ENCODE measurements at regions not wholly inside any gene's neighbourhood (a gene's known extent, or its start where the extent isn't known, plus 50 kb on each side); places are given as distances from the start of the nearest gene placed in this dataset.

DNA sequence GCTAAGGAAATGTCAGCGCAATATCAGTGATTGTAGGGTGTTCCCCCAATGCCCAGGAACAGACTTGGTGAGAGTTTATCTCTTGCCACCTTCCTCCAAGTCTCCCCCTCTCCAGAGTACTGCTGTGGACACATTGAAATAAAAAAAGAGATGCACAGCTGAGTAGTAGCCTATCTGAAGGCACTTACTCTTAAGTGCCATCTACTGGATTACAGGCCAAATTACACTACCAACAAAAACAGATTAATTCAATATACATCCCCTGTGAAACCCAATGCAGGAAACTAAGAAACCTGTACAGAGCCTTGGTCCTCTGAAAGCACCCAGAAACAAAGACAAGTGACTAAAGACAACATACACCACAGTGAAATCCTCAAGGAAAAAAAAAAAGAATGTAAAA lies 460.3 kb downstream of the ZIC3 start:
- DNase-seq (ENCODE audit: low read depth in 1 of 2, low spot score in 2 of 2) = no peak
- no peak overlapping the region for H4K91ac ChIP-seq (replicated peaks; ENCODE audit: insufficient read length, low read length)
- peak; percentile 94 for FAIRE-seq
- no peak overlapping the region for H2AK5ac ChIP-seq (ENCODE audit: low read depth, low read length)
- H3K9ac ChIP-seq (replicated peaks in 1 of 4; ENCODE audit: extremely low read depth in 1 of 4, low read depth in 3 of 4, low read length in 3 of 4) = no peak overlapping the region
- H4K5ac ChIP-seq (ENCODE audit: insufficient read length, low read depth, low read length) = no peak overlapping the region
- no peak overlapping the region for H3K27ac ChIP-seq (ENCODE audit: low read depth, low read length)
- H4K20me1 ChIP-seq (replicated peaks in 1 of 2; ENCODE audit: control insufficient read depth in 1 of 2, insufficient read depth in 2 of 2, low read length in 2 of 2) = no peaks in the 10 kb centered on the region
- H2BK20ac ChIP-seq (ENCODE audit: low read length) = no peak overlapping the region
- no peak overlapping the region for H2BK5ac ChIP-seq (ENCODE audit: low read depth, low read length)
- no peaks in the 10 kb centered on the region for H3K27me3 ChIP-seq (replicated peaks in 1 of 4; ENCODE audit: control insufficient read depth in 3 of 4, extremely low read depth in 1 of 4, insufficient read depth in 3 of 4, low read length in 3 of 4)
- ChIA-PET POLR2A (ENCODE audit: partially characterized antibody) (no interaction called here), CTCF (ENCODE audit: partially characterized antibody) (interaction anchor here (0.7 to 2.1 kb wide), 17 partner anchors 9 to 860 kb away, joined by 3 to 9 read pairs (median 3); no protein-coding TSS in a partner anchor)
- no peak overlapping the region for H3K14ac ChIP-seq (ENCODE audit: insufficient read length)
- H2BK12ac ChIP-seq (ENCODE audit: low read depth, low read length) = no peak overlapping the region
- no peaks in the 10 kb centered on the region for H3K9me3 ChIP-seq (ENCODE audit: insufficient read depth in 2 of 2, low read depth in 1 of 2, low read length in 1 of 2)
- H3K79me2 ChIP-seq (ENCODE audit: control insufficient read depth in 1 of 2, insufficient read depth in 2 of 2, low read length in 2 of 2) = no peaks in the 10 kb centered on the region
- H2AFZ ChIP-seq (ENCODE audit: low read length) = no peak overlapping the region
- no peak overlapping the region for H4K8ac ChIP-seq (ENCODE audit: extremely low read depth, insufficient read depth, low read length)
- no peaks in the 10 kb centered on the region for H3K79me1 ChIP-seq (ENCODE audit: low read depth, low read length)
- no peaks in the 10 kb centered on the region for H3K23me2 ChIP-seq (ENCODE audit: low read depth, low read length)
- no peak overlapping the region for H3K56ac ChIP-seq (replicated peaks; ENCODE audit: insufficient read length, low read depth, low read length)
- no peak overlapping the region for H2BK15ac ChIP-seq (ENCODE audit: low read length)
- no peak overlapping the region for H3K4me3 ChIP-seq (ENCODE audit: extremely low read depth in 1 of 4, insufficient read depth in 2 of 4, low read depth in 3 of 4, low read length in 4 of 4)
- no peak overlapping the region for H3K4ac ChIP-seq (replicated peaks; ENCODE audit: insufficient read length, low read depth, low read length)
- H3K4me1 ChIP-seq (replicated peaks in 1 of 4; ENCODE audit: control insufficient read depth in 3 of 4, insufficient read depth in 4 of 4, low read length in 3 of 4) = no peaks in the 10 kb centered on the region; a peak in 1 of 7 replicates
- no peak overlapping the region for H3K18ac ChIP-seq (ENCODE audit: extremely low read depth, low read length)
- no peak overlapping the region for H3K4me2 ChIP-seq (ENCODE audit: insufficient read depth in 1 of 2, low read depth in 2 of 2, low read length in 2 of 2)
- 78% methylated on average over 1 of the region's 1 CpG; no CpG with 5 or more reads in 1 of the 2 experiments for WGBS, 2 experiments (ENCODE audit: extremely low coverage in 1 of 2, insufficient coverage in 1 of 2, insufficient read length in 1 of 2, insufficient replicate concordance in 2 of 2, low coverage in 1 of 2, low lambda C conversion rate in 2 of 2, missing lambda C conversion rate in 1 of 2)
- no peak overlapping the region for H2BK120ac ChIP-seq (replicated peaks; ENCODE audit: low read depth, low read length)
- H3K36me3 ChIP-seq (ENCODE audit: control insufficient read depth in 2 of 4, insufficient read depth in 4 of 4, low read length in 3 of 4) = no peaks in the 10 kb centered on the region
- TF ChIP-seq PHF8 (conservative IDR thresholded peaks at IDR 0.05; ENCODE audit: low read depth, low read length) (no peak), RAD21 (IDR thresholded peaks at IDR 0.05 in 1 of 2, conservative IDR thresholded peaks at IDR 0.05 in 1 of 2; ENCODE audit: low read depth in 2 of 2, low read length in 2 of 2) (peak; percentile 52 to 61), TCF12 (IDR thresholded peaks at IDR 0.05; ENCODE audit: low read depth, low read length) (no peak), POLR2AphosphoS5 (IDR thresholded peaks at IDR 0.05; ENCODE audit: low read depth, low read length) (no peak)
- TF ChIP-seq, protein P1, sequence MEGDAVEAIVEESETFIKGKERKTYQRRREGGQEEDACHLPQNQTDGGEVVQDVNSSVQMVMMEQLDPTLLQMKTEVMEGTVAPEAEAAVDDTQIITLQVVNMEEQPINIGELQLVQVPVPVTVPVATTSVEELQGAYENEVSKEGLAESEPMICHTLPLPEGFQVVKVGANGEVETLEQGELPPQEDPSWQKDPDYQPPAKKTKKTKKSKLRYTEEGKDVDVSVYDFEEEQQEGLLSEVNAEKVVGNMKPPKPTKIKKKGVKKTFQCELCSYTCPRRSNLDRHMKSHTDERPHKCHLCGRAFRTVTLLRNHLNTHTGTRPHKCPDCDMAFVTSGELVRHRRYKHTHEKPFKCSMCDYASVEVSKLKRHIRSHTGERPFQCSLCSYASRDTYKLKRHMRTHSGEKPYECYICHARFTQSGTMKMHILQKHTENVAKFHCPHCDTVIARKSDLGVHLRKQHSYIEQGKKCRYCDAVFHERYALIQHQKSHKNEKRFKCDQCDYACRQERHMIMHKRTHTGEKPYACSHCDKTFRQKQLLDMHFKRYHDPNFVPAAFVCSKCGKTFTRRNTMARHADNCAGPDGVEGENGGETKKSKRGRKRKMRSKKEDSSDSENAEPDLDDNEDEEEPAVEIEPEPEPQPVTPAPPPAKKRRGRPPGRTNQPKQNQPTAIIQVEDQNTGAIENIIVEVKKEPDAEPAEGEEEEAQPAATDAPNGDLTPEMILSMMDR (IDR thresholded peaks at IDR 0.05; ENCODE audit: control extremely low read depth in 1 of 3, insufficient read depth in 1 of 3, low read depth in 1 of 3, low read length in 3 of 3) = peak in 1 of 3 experiments; percentile 44; a peak in 2 of 4 replicates
- no peak overlapping the region for H3K23ac ChIP-seq (ENCODE audit: insufficient read length)
